GM23338 (cell line): ENCODE measurements at regions not wholly inside any gene's neighbourhood (a gene's known extent, or its start where the extent isn't known, plus 50 kb on each side); places are given as distances from the start of the nearest gene placed in this dataset.

Source experiments
- ATAC-seq: fragments of 200-7000 bp; cut with Tn5 transposase; 3 replicates; pipeline ENCODE4 v1.9.1; 2020
- DNase-seq: peaks from one replicate; pipeline ENCODE4 v3.0.0-alpha.2; 2015; ENCODE audit warnings: low spot score
- H2AFZ ChIP-seq: fragments of 200-600 bp; sonication (generic); 2 replicates; pipeline ENCODE4 v1.8.0; 2016; ENCODE audit warnings: antibody characterized with exemption, mild to moderate bottlenecking, moderate library complexity
- H3F3A ChIP-seq: fragments of 200-600 bp; sonication (generic); replicated peaks from 2 replicates; pipeline ENCODE4 v1.8.0; 2017; ENCODE audit warnings: antibody characterized with exemption, mixed run types, low read depth
- H3K27ac ChIP-seq: fragments of 200-600 bp; sonication (generic); 2 replicates; pipeline ENCODE4 v1.6.1; 2016; ENCODE audit warnings: low read depth
- H3K27me3 ChIP-seq: fragments of 200-600 bp; sonication (generic); 2 replicates; pipeline ENCODE4 v1.8.0; 2016; ENCODE audit warnings: mild to moderate bottlenecking, mixed run types, moderate library complexity; ENCODE audit not compliant: insufficient read depth
- H3K36me3 ChIP-seq: fragments of 200-600 bp; sonication (generic); 2 replicates; pipeline ENCODE4 v1.8.0; 2016; ENCODE audit warnings: mild to moderate bottlenecking; ENCODE audit not compliant: insufficient read depth
- H3K4me1 ChIP-seq: fragments of 200-600 bp; sonication (generic); 2 replicates; pipeline ENCODE4 v1.8.0; 2016; ENCODE audit warnings: mild to moderate bottlenecking, moderate library complexity; ENCODE audit not compliant: insufficient read depth
- H3K4me2 ChIP-seq: fragments of 200-600 bp; sonication (generic); 2 replicates; pipeline ENCODE4 v1.7.1; 2017; ENCODE audit warnings: mixed run types
- H3K4me3 ChIP-seq: fragments of 200-600 bp; sonication (generic); 2 replicates; pipeline ENCODE4 v1.6.1; 2016; ENCODE audit warnings: mixed run types
- H3K79me2 ChIP-seq: fragments of 200-600 bp; sonication (generic); replicated peaks from 2 replicates; pipeline ENCODE4 v1.8.0; 2017; ENCODE audit warnings: mild to moderate bottlenecking; ENCODE audit not compliant: insufficient read depth
- H3K9me2 ChIP-seq: fragments of 200-600 bp; sonication (generic); 2 replicates; pipeline ENCODE4 v1.8.0; 2017; ENCODE audit not compliant: insufficient read depth
- H4K20me1 ChIP-seq: fragments of 200-600 bp; sonication (generic); replicated peaks from 2 replicates; pipeline ENCODE4 v1.8.0; 2017; ENCODE audit warnings: mild to moderate bottlenecking; ENCODE audit not compliant: insufficient read depth
- H3K27ac Mint-ChIP-seq: 2 replicates; pipeline ENCODE4 v1.8.0; 2020; ENCODE audit warnings: inconsistent platforms, mild to moderate bottlenecking, moderate library complexity, mixed read lengths
- H3K27me3 Mint-ChIP-seq: 3 replicates; pipeline ENCODE4 v1.8.0; 2022; ENCODE audit warnings: low read depth, mild to moderate bottlenecking, moderate library complexity, mixed read lengths, inconsistent platforms; ENCODE audit not compliant: insufficient read depth, poor library complexity
- H3K36me3 Mint-ChIP-seq: 3 replicates; pipeline ENCODE4 v1.8.0; 2021; ENCODE audit warnings: low read depth, mild to moderate bottlenecking, inconsistent platforms, moderate library complexity, mixed read lengths
- H3K4me1 Mint-ChIP-seq: 3 replicates; pipeline ENCODE4 v1.8.0; 2020; ENCODE audit warnings: mild to moderate bottlenecking, inconsistent platforms, mixed read lengths
- H3K4me3 Mint-ChIP-seq: 3 replicates; pipeline ENCODE4 v1.8.0; 2021; ENCODE audit warnings: moderate library complexity, mild to moderate bottlenecking, inconsistent platforms, mixed read lengths
- H3K9me3 Mint-ChIP-seq: 3 replicates; pipeline ENCODE4 v1.8.0; 2020; ENCODE audit warnings: moderate library complexity, mild to moderate bottlenecking, inconsistent platforms, mixed read lengths
- CREB1 ChIP-seq: fragments of 250-450 bp; sonication (Bioruptor Pico); IDR thresholded peaks from 2 replicates; pipeline ENCODE4 v1.5.0; 2020; ENCODE audit warnings: low read depth, mild to moderate bottlenecking, moderate library complexity
- EZH2 ChIP-seq: fragments of 200-600 bp; sonication (generic); IDR thresholded peaks from one replicate; pipeline ENCODE4 v1.8.0; 2017; ENCODE audit warnings: antibody characterized with exemption, mild to moderate bottlenecking, low read depth; ENCODE audit not compliant: unreplicated experiment
- EZH2phosphoT487 ChIP-seq: fragments of 200-600 bp; sonication (generic); IDR thresholded peaks from one replicate; pipeline ENCODE4 v1.8.1; 2018; ENCODE audit warnings: antibody characterized with exemption; ENCODE audit not compliant: unreplicated experiment
- JUNB ChIP-seq: IDR thresholded peaks from one replicate; pipeline ENCODE4 v1.6.1; 2016; ENCODE audit warnings: antibody characterized with exemption; ENCODE audit not compliant: unreplicated experiment
- NANOG ChIP-seq: IDR thresholded peaks from 2 replicates; pipeline ENCODE4 v1.6.1; 2016; ENCODE audit warnings: antibody characterized with exemption, borderline replicate concordance
- POLR2AphosphoS5 ChIP-seq: IDR thresholded peaks from 2 replicates; pipeline ENCODE4 v1.6.1; 2016; ENCODE audit warnings: antibody characterized with exemption, low read depth
- STAT1 ChIP-seq: IDR thresholded peaks from one replicate; pipeline ENCODE4 v1.6.1; 2016; ENCODE audit warnings: antibody characterized with exemption; ENCODE audit not compliant: unreplicated experiment
- ZNF114 ChIP-seq: fragments of 250-450 bp; sonication (Bioruptor Pico); IDR thresholded peaks from 2 replicates; pipeline ENCODE4 v1.5.0; 2020; ENCODE audit warnings: mild to moderate bottlenecking, moderate library complexity
- ZNF331 ChIP-seq: fragments of 250-450 bp; sonication (Bioruptor Pico); IDR thresholded peaks from 2 replicates; pipeline ENCODE4 v1.5.0; 2020; ENCODE audit warnings: low read depth, mild to moderate bottlenecking, moderate library complexity
- TF ChIP-seq, protein P1 (sequence below), 2 experiments: fragments of 200-600 bp in 1 of 2; sonication (generic) in 1 of 2; conservative IDR thresholded peaks; 2 replicates each; pipeline versions ENCODE4 v1.5.1 to v1.6.1; 2016 to 2017; ENCODE audit warnings: antibody characterized with exemption in 2 of 2, low read depth in 2 of 2, mild to moderate bottlenecking in 2 of 2, moderate library complexity in 1 of 2
- TF ChIP-seq, protein P2 (sequence below): IDR thresholded peaks from one replicate; pipeline ENCODE4 v1.6.1; 2018; ENCODE audit warnings: antibody characterized with exemption; ENCODE audit not compliant: unreplicated experiment
- TF ChIP-seq, protein P3 (sequence below): IDR thresholded peaks from 2 replicates; pipeline ENCODE4 v1.6.1; 2016; ENCODE audit warnings: antibody characterized with exemption
- TF ChIP-seq, protein P4 (sequence below): fragments of 250-450 bp; sonication (Bioruptor Pico); IDR thresholded peaks from 2 replicates; pipeline ENCODE4 v1.5.0; 2020; ENCODE audit warnings: mild to moderate bottlenecking, moderate library complexity

DNA sequence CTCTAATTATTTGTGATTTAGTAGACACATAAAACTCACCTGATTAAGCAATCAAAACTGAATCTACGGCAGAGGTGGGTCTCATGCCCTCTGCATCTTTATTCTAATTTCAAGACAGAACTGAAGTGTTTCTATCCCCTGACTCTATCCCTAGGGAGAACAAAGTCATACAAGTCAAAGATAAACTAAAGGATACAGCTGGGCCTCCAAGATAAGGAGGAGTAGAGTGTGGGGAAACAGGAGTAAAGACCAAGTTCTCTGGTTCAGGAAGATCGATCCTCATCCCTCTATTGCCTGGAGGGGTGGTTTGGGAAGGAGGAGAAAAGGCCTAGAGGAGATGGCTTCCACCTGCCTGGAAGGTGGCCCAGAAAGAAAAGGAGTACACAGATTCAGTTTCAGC lies 58.7 kb upstream of the BBX start:
- no peaks in the 10 kb centered on the region for H3F3A ChIP-seq
- Mint-ChIP-seq H3K9me3 (no peaks in the 10 kb centered on the region), H3K27me3 (peaks cover 3% of the 10 kb centered on the region), H3K36me3 (no peaks in the 10 kb centered on the region), H3K27ac (no peak overlapping the region), H3K4me1 (peaks cover 21% of the 10 kb centered on the region), H3K4me3 (no peak overlapping the region)
- no peak overlapping the region for H2AFZ ChIP-seq
- H4K20me1 ChIP-seq, result no peaks in the 10 kb centered on the region
- H3K4me3 ChIP-seq, result no peak overlapping the region
- no peaks in the 10 kb centered on the region for H3K36me3 ChIP-seq
- H3K4me2 ChIP-seq, result no peak overlapping the region
- TF ChIP-seq, protein P1, sequence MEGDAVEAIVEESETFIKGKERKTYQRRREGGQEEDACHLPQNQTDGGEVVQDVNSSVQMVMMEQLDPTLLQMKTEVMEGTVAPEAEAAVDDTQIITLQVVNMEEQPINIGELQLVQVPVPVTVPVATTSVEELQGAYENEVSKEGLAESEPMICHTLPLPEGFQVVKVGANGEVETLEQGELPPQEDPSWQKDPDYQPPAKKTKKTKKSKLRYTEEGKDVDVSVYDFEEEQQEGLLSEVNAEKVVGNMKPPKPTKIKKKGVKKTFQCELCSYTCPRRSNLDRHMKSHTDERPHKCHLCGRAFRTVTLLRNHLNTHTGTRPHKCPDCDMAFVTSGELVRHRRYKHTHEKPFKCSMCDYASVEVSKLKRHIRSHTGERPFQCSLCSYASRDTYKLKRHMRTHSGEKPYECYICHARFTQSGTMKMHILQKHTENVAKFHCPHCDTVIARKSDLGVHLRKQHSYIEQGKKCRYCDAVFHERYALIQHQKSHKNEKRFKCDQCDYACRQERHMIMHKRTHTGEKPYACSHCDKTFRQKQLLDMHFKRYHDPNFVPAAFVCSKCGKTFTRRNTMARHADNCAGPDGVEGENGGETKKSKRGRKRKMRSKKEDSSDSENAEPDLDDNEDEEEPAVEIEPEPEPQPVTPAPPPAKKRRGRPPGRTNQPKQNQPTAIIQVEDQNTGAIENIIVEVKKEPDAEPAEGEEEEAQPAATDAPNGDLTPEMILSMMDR (conservative IDR thresholded peaks at IDR 0.05; ENCODE audit: low read depth in 2 of 2), result no peak
- no peak for TF ChIP-seq JUNB
- no peak for TF ChIP-seq CREB1 (CRISPR knock-in tag)
- TF ChIP-seq EZH2phosphoT487, result no peak
- TF ChIP-seq, protein P2, sequence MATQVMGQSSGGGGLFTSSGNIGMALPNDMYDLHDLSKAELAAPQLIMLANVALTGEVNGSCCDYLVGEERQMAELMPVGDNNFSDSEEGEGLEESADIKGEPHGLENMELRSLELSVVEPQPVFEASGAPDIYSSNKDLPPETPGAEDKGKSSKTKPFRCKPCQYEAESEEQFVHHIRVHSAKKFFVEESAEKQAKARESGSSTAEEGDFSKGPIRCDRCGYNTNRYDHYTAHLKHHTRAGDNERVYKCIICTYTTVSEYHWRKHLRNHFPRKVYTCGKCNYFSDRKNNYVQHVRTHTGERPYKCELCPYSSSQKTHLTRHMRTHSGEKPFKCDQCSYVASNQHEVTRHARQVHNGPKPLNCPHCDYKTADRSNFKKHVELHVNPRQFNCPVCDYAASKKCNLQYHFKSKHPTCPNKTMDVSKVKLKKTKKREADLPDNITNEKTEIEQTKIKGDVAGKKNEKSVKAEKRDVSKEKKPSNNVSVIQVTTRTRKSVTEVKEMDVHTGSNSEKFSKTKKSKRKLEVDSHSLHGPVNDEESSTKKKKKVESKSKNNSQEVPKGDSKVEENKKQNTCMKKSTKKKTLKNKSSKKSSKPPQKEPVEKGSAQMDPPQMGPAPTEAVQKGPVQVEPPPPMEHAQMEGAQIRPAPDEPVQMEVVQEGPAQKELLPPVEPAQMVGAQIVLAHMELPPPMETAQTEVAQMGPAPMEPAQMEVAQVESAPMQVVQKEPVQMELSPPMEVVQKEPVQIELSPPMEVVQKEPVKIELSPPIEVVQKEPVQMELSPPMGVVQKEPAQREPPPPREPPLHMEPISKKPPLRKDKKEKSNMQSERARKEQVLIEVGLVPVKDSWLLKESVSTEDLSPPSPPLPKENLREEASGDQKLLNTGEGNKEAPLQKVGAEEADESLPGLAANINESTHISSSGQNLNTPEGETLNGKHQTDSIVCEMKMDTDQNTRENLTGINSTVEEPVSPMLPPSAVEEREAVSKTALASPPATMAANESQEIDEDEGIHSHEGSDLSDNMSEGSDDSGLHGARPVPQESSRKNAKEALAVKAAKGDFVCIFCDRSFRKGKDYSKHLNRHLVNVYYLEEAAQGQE, result no peak
- no peak for TF ChIP-seq ZNF331 (CRISPR knock-in tag)
- TF ChIP-seq, protein P3, sequence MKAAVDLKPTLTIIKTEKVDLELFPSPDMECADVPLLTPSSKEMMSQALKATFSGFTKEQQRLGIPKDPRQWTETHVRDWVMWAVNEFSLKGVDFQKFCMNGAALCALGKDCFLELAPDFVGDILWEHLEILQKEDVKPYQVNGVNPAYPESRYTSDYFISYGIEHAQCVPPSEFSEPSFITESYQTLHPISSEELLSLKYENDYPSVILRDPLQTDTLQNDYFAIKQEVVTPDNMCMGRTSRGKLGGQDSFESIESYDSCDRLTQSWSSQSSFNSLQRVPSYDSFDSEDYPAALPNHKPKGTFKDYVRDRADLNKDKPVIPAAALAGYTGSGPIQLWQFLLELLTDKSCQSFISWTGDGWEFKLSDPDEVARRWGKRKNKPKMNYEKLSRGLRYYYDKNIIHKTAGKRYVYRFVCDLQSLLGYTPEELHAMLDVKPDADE, result no peak
- TF ChIP-seq ZNF114 (CRISPR knock-in tag), result no peak
- no peak for TF ChIP-seq NANOG
- TF ChIP-seq, protein P4, sequence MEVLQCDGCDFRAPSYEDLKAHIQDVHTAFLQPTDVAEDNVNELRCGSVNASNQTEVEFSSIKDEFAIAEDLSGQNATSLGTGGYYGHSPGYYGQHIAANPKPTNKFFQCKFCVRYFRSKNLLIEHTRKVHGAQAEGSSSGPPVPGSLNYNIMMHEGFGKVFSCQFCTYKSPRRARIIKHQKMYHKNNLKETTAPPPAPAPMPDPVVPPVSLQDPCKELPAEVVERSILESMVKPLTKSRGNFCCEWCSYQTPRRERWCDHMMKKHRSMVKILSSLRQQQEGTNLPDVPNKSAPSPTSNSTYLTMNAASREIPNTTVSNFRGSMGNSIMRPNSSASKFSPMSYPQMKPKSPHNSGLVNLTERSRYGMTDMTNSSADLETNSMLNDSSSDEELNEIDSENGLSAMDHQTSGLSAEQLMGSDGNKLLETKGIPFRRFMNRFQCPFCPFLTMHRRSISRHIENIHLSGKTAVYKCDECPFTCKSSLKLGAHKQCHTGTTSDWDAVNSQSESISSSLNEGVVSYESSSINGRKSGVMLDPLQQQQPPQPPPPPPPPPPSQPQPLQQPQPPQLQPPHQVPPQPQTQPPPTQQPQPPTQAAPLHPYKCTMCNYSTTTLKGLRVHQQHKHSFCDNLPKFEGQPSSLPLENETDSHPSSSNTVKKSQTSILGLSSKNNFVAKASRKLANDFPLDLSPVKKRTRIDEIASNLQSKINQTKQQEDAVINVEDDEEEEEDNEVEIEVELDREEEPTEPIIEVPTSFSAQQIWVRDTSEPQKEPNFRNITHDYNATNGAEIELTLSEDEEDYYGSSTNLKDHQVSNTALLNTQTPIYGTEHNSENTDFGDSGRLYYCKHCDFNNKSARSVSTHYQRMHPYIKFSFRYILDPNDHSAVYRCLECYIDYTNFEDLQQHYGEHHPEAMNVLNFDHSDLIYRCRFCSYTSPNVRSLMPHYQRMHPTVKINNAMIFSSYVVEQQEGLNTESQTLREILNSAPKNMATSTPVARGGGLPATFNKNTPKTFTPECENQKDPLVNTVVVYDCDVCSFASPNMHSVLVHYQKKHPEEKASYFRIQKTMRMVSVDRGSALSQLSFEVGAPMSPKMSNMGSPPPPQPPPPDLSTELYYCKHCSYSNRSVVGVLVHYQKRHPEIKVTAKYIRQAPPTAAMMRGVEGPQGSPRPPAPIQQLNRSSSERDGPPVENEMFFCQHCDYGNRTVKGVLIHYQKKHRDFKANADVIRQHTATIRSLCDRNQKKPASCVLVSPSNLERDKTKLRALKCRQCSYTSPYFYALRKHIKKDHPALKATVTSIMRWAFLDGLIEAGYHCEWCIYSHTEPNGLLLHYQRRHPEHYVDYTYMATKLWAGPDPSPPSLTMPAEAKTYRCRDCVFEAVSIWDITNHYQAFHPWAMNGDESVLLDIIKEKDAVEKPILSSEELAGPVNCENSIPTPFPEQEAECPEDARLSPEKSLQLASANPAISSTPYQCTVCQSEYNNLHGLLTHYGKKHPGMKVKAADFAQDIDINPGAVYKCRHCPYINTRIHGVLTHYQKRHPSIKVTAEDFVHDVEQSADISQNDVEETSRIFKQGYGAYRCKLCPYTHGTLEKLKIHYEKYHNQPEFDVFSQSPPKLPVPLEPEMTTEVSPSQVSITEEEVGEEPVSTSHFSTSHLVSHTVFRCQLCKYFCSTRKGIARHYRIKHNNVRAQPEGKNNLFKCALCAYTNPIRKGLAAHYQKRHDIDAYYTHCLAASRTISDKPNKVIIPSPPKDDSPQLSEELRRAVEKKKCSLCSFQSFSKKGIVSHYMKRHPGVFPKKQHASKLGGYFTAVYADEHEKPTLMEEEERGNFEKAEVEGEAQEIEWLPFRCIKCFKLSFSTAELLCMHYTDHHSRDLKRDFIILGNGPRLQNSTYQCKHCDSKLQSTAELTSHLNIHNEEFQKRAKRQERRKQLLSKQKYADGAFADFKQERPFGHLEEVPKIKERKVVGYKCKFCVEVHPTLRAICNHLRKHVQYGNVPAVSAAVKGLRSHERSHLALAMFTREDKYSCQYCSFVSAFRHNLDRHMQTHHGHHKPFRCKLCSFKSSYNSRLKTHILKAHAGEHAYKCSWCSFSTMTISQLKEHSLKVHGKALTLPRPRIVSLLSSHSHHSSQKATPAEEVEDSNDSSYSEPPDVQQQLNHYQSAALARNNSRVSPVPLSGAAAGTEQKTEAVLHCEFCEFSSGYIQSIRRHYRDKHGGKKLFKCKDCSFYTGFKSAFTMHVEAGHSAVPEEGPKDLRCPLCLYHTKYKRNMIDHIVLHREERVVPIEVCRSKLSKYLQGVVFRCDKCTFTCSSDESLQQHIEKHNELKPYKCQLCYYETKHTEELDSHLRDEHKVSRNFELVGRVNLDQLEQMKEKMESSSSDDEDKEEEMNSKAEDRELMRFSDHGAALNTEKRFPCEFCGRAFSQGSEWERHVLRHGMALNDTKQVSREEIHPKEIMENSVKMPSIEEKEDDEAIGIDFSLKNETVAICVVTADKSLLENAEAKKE (CRISPR knock-in tag), result no peak
- no peak for TF ChIP-seq POLR2AphosphoS5
- TF ChIP-seq EZH2, result no peak
- TF ChIP-seq STAT1, result no peak
- H3K79me2 ChIP-seq, result no peaks in the 10 kb centered on the region
- H3K27me3 ChIP-seq, result no peaks in the 10 kb centered on the region
- H3K4me1 ChIP-seq, result peaks cover 13% of the 10 kb centered on the region
- no peak for ATAC-seq
- H3K9me2 ChIP-seq, result no peaks in the 10 kb centered on the region
- DNase-seq, result no peak
- no peak overlapping the region for H3K27ac ChIP-seq
